HG03469 (cell line): ENCODE measurements at regions not wholly inside any gene's neighbourhood (a gene's known extent, or its start where the extent isn't known, plus 50 kb on each side); places are given as distances from the start of the nearest gene placed in this dataset.
"Not testable (repeated sequence)": the region's sequence is repeated elsewhere in the genome, so short reads cannot be mapped to it uniquely, and the experiment has no call there.

Experiments
- ATAC-seq: cut with Tn5 transposase; IDR thresholded peaks from one replicate; pipeline ENCODE4 v1.9.1; 2021; ENCODE audit warnings: mild to moderate bottlenecking, moderate library complexity, moderate number of reproducible peaks; ENCODE audit not compliant: unreplicated experiment

DNA sequence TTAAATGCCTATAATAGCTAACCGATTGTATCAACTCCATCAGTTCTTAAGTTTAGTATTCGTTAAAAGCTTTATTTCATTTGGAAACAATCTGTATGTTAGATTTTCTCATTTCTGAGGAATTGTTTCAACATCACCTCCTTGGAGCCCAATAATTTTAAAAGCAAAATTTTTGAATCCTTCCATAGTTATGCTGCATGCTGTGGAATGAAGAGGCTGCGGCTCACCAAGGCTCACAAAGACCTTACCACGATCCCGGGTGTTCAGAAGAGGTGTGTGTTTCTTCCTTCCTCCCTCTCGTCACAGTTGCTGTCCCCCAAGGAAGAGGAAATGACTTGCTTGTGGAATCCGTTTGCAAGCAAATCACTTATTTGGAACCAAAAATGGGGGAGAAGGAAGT lies 143.8 kb downstream of the FGF1 start:
- no peak for ATAC-seq

GRCh38 chr5:142540922-142541422 lies 144.9 kb downstream of the FGF1 start:
- ATAC-seq = no peak

GRCh38 chr5:142539154-142539740 lies 146.6 kb downstream of the FGF1 start:
- no peak for ATAC-seq

- no peak for ATAC-seq
Measured at GRCh38 chr5:142537938-142538337, 148.0 kb downstream of the FGF1 start.

- no peak for ATAC-seq
Measured at GRCh38 chr5:142532781-142533176, 153.1 kb downstream of the FGF1 start.

GRCh38 chr5:142531977-142532780 lies 153.7 kb downstream of the FGF1 start:
- ATAC-seq = no peak

- ATAC-seq = no peak
Measured at GRCh38 chr5:142530904-142531303, 155.0 kb downstream of the FGF1 start.

DNA sequence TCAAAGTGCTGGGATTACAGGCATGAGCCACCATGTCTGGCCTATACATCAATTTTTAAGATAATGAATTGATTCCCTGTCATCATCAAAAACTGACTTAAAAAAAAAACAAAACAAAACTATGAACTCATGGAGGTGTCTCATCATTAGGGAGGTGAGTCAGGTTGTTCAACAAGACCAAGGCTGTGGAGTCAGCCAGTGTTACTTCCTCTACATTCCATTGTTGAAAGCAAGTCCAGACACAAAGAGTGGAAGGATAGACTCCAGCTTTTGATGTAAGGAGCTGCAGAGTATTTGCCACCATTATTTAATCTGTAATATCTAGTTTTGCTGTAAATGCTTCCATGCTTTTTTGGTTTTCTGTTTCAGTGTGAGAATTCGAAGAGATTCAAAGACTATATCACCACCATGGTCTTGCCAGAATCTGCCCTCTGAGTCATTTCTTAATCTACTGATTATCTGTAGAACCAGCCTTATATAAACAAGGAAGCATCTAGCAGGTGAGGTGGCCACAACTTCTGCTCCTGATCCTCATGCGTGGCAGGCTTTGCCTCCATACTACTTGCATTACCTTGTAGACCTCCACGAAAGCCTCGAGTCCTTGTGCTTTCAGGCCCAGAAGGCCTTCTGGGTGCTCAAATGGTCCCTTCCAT lies 156.1 kb downstream of the FGF1 start:
- no peak for ATAC-seq

- ATAC-seq = no peak
Measured at GRCh38 chr5:142527664-142528295, 158.1 kb downstream of the FGF1 start.

- no peak for ATAC-seq
Measured at GRCh38 chr5:142527234-142527633, 158.7 kb downstream of the FGF1 start.

GRCh38 chr5:142522983-142523382 lies 162.9 kb downstream of the FGF1 start:
- ATAC-seq = no peak

DNA sequence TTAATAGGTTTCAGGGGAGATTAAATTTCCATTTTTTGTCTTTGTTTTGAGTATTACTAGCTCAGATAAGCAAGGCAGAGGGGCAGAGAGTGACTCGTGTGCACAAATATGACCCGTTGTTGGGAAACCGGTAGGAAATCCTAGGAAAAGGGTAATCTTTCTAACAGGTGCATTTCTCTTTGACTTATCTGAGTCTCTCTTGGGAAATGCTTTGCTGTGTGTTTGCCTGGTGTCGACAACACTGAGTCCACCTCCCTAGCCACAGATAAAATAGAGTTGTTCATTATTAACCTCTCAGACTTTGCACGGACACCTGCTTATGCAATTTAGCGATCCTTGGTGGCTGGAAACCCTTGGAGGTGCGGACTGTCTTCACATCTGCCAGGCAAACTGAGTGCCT lies 164.2 kb downstream of the FGF1 start:
- no peak for ATAC-seq

DNA sequence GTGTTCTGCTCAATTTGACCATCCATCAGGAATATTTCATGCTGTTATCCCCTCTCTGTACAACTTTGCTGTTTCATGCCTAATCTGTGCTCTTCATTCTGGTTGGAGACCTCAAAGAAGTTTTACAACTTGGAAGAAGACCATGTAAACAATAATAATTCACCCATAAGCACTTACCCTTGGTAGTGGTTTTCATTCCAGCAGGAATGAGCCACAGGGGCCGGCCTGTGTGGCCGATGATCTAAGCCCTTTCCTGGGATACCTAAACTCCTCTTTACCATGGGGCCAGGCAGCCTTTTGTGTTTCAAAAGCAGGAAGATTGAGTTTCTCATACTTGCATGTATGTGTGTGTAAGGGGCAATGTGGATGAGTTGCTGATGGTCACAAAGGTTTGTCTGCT lies 165.0 kb downstream of the FGF1 start:
- no peak for ATAC-seq

- not testable (repeated sequence) for ATAC-seq
Measured at GRCh38 chr5:142519913-142520312, 166.0 kb downstream of the FGF1 start.

GRCh38 chr5:142517840-142518239 lies 168.1 kb downstream of the FGF1 start:
- ATAC-seq = no peak

GRCh38 chr5:142516732-142517131 lies 169.2 kb downstream of the FGF1 start:
- ATAC-seq = no peak

DNA sequence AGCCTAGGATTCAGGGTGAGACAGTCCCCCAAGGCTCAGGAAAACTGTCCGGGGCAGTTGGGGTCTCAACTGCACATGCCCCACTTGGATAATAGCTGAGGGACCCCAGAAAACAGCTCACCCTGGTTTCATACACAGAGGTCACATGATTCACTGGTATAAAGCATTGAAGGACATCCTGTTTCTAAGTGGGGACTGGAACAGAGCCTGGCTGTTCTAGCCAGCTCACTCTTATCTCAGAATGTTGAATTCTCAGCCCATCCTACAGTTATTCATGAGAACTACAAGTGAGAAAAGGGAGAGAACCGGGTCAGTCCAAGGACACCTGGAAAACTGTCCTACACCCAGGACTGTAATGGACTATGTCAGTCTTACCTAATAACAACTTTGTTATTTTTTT lies 170.9 kb downstream of the FGF1 start:
- ATAC-seq = no peak

- no peak for ATAC-seq
Measured at GRCh38 chr5:142514196-142514595, 171.7 kb downstream of the FGF1 start.

DNA sequence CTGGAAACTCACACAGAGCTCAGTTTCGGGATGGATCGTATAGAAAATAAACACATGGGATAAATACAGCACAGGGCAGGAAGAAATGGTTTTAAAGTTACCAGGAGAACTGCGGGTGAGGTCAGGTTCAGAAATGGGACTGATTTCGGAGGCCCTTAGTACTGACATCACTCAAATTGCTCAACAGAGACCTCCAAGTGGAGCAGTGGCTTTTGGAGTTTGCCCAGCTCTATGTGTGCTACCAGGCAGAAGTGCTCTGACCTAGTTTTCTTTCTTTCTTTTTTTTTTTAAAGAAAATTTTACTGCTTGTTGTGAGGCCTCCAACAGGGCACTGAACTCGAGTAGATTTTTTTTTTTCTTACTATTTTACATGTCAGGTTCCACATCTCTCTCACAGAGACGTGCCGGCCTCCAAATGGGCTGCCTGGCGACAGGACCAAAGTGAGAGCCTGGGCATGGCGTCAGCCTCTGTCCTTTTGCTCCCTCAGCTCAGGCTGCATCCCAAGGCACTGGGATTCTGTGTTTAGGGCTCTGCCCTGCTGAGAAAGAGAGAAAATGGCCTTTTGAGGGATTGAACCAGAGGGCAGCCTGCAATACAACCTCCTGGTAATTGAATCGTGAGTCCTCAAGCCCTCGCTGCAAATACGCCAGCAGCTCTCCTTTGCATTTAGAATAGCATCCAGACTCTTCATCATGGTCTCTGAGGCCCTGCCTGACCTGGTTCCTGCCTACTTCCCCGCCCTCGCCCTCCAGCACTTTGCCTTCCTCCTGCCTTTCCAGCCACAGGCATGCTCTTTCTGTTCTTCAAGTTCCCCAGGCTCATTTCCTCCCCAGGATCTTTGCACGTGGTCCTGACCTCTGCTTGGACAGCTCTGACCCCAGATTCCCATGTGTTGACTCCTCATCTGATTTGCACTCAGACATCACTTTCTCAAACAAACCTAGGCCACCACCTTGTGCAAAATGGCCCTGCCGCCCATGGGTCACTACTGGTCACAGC lies 173.5 kb downstream of the FGF1 start:
- no peak for ATAC-seq

- no peak for ATAC-seq
Measured at GRCh38 chr5:142511358-142511757, 174.5 kb downstream of the FGF1 start.
